IMR-90 (cell line): ENCODE measurements at regions not wholly inside any gene's neighbourhood (a gene's known extent, or its start where the extent isn't known, plus 50 kb on each side); places are given as distances from the start of the nearest gene placed in this dataset.

Experiments used
- CHD1 ChIP-seq: IDR thresholded peaks from 2 replicates; pipeline ENCODE4 v1.6.1; 2012; ENCODE audit warnings: low read depth, low read length, improper control_type of control experiment
- CTCF ChIP-seq: conservative IDR thresholded peaks from 2 replicates; pipeline ENCODE4 v1.5.1; 2012; ENCODE audit warnings: mild to moderate bottlenecking, low read depth, low read length, improper control_type of control experiment
- POLR2A ChIP-seq: IDR thresholded peaks from 2 replicates; pipeline ENCODE4 v1.6.1; 2012; ENCODE audit warnings: mild to moderate bottlenecking, low read depth, low read length
- RAD21 ChIP-seq: IDR thresholded peaks from 2 replicates; pipeline ENCODE4 v1.6.1; 2012; ENCODE audit warnings: low read length, improper control_type of control experiment
- USF2 ChIP-seq: fragments of 150-350 bp; IDR thresholded peaks from 2 replicates; pipeline ENCODE4 v1.6.1; 2017; ENCODE audit warnings: mild to moderate bottlenecking, antibody characterized with exemption, low read length, low read depth

GRCh38 chr6:80940571-80940970 lies 811.9 kb downstream of the TENT5A start:
- no peak for TF ChIP-seq POLR2A
- no peak for TF ChIP-seq CTCF
- no peak for TF ChIP-seq CHD1
- TF ChIP-seq USF2 = no peak
- TF ChIP-seq RAD21 = no peak
